ENCODE measurements at regions not wholly inside any gene's neighbourhood (a gene's known extent, or its start where the extent isn't known, plus 50 kb on each side); places are given as distances from the start of the nearest gene placed in this dataset.
A peak's percentile ranks its signal among the peaks of the same experiment; 100 is the strongest.

- DNase-seq, result no peak
These were observed 66.1 kb upstream of the THY1 start for GRCh38 chr11:119489087-119489486.

GRCh38 chr11:119488256-119488995, 65.5 kb upstream of the THY1 start:
- no peak for DNase-seq

GRCh38 chr11:119486691-119487259, 63.8 kb upstream of the THY1 start:
- no peak for DNase-seq

- DNase-seq, result no peak
These were observed 63.0 kb upstream of the THY1 start for GRCh38 chr11:119486016-119486415.

- no peak for DNase-seq
These were observed 62.0 kb upstream of the THY1 start for GRCh38 chr11:119484741-119485605.

- DNase-seq, result no peak
These were observed 61.0 kb upstream of the THY1 start for GRCh38 chr11:119483881-119484371.

GRCh38 chr11:119483341-119483880, 60.4 kb upstream of the THY1 start:
- DNase-seq, result no peak

GRCh38 chr11:119482521-119483011, 59.6 kb upstream of the THY1 start:
- no peak for DNase-seq

GRCh38 chr11:119481667-119482400, 58.9 kb upstream of the THY1 start:
- DNase-seq, result no peak

GRCh38 chr11:119481021-119481666, 58.2 kb upstream of the THY1 start:
- peak; percentile 64 to 69 for DNase-seq

- DNase-seq, result no peak
These were observed 57.5 kb upstream of the THY1 start for GRCh38 chr11:119480380-119481020.

GRCh38 chr11:119479685-119480275, 56.8 kb upstream of the THY1 start:
- DNase-seq, result peak in 1 of 2 donors; percentile 3

GRCh38 chr11:119478711-119479285, 55.8 kb upstream of the THY1 start:
- no peak for DNase-seq

GRCh38 chr11:119476666-119477331, 53.8 kb upstream of the THY1 start:
- no peak for DNase-seq

- DNase-seq, result no peak
These were observed 53.1 kb upstream of the THY1 start for GRCh38 chr11:119476038-119476437.

GRCh38 chr11:119474682-119475596, 52.0 kb upstream of the THY1 start:
- DNase-seq, result peak; percentile 58

- DNase-seq, result no peak
These were observed 51.1 kb upstream of the THY1 start for GRCh38 chr11:119473901-119474681.

- no peak for DNase-seq
These were observed 50.3 kb upstream of the THY1 start for GRCh38 chr11:119473226-119473625.

Data from inflammatory macrophage (primary cell).